Mammary epithelial cell (primary cell): ENCODE measurements at regions not wholly inside any gene's neighbourhood (a gene's known extent, or its start where the extent isn't known, plus 50 kb on each side); places are given as distances from the start of the nearest gene placed in this dataset.

Experiments
- EZH2 ChIP-seq: IDR thresholded peaks from 2 replicates; pipeline ENCODE4 v1.6.1; 2012; ENCODE audit warnings: low read length, inconsistent platforms, borderline replicate concordance
- TF ChIP-seq, protein P1 (sequence below), 2 donors: IDR thresholded peaks in 1 of 2; conservative IDR thresholded peaks in 1 of 2; 2 replicates each; pipeline ENCODE4 v1.5.1; 2011 to 2012; ENCODE audit warnings: inconsistent platforms in 2 of 2, low read length in 2 of 2, mild to moderate bottlenecking in 2 of 2, control low read depth in 1 of 2, low read depth in 1 of 2; ENCODE audit not compliant: insufficient read depth in 1 of 2; ENCODE audit errors: extremely low read depth in 1 of 2

DNA sequence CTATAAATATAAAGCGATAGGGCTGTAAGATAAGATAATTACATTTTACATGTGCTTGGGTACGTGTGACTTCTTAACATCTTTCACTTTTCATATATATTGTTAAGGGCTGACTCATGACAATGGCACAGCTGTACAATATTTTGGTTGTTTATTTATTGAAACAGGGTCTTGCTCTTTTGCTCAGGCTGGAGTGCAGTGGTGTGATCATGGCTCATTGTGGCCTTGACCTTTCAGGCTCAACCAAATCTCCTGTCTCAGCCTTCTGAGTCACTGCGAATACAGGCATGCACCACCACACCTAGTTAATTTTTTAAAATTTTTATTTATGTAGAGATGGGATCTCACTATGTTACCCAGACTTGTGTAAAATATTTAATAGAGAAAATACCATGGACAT is 2532.4 kb upstream of the PCDH20 start:
- TF ChIP-seq, protein P1, sequence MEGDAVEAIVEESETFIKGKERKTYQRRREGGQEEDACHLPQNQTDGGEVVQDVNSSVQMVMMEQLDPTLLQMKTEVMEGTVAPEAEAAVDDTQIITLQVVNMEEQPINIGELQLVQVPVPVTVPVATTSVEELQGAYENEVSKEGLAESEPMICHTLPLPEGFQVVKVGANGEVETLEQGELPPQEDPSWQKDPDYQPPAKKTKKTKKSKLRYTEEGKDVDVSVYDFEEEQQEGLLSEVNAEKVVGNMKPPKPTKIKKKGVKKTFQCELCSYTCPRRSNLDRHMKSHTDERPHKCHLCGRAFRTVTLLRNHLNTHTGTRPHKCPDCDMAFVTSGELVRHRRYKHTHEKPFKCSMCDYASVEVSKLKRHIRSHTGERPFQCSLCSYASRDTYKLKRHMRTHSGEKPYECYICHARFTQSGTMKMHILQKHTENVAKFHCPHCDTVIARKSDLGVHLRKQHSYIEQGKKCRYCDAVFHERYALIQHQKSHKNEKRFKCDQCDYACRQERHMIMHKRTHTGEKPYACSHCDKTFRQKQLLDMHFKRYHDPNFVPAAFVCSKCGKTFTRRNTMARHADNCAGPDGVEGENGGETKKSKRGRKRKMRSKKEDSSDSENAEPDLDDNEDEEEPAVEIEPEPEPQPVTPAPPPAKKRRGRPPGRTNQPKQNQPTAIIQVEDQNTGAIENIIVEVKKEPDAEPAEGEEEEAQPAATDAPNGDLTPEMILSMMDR (conservative IDR thresholded peaks at IDR 0.05 in 1 of 2, IDR thresholded peaks at IDR 0.05 in 1 of 2; ENCODE audit: extremely low read depth in 1 of 2, insufficient read depth in 1 of 2, low read depth in 1 of 2, low read length in 2 of 2): no peak
- TF ChIP-seq EZH2: no peak
